ENCODE measurements at regions not wholly inside any gene's neighbourhood (a gene's known extent, or its start where the extent isn't known, plus 50 kb on each side); places are given as distances from the start of the nearest gene placed in this dataset.

DNA sequence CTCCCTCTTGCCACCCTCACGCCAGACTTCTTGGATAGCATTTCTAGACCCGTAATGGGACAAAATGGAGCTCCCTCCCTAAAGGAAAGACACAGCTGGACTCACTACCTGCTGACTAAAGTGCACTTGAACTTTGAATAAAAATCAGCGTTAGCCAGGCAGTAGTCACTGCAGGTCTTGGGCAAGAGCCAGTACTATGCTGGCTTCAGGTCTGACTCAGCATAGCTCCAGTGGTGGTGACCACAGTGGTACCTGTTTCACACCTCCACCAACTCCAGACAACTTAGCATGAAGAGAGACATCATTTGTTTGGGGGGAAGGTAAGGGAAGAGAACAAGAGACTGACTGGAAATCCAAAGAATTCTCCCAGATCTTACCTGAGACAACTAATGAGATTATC is 906.8 kb downstream of the GRIK2 start:
- no peaks in the 10 kb centered on the region for H3K4me1 Mint-ChIP-seq (ENCODE audit: unreplicated experiment)
- no peaks in the 10 kb centered on the region for H3K36me3 Mint-ChIP-seq
- no peaks in the 10 kb centered on the region for H3K9me3 Mint-ChIP-seq
- H3K4me3 Mint-ChIP-seq = no peak overlapping the region
- no peaks in the 10 kb centered on the region for H3K27me3 Mint-ChIP-seq
- H3K27ac Mint-ChIP-seq = no peak overlapping the region
- TF ChIP-seq CTCF (conservative IDR thresholded peaks at IDR 0.05) = no peak
- no peak for DNase-seq (ENCODE audit: extremely low spot score, unreplicated experiment)

DNA sequence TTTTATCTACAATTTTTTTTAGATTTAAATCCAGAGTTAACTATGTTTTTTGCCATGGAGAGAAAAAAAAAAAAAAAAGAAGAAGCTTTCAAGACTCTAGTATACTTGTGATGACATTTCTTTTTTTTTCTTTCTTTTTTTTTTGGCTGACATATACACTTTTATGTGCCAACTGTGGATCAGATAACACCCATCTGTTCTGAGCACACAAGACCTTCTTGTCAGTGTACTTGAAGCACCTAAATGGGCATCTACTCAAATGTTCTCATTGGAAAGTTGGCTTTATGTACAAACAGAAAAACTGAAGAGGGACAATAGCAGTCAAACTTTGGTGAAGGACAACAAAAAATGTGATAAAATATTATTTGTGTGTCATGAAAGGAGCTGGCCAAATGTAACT is 904.5 kb downstream of the GRIK2 start:
- Mint-ChIP-seq H3K9me3 (no peaks in the 10 kb centered on the region), H3K4me3 (no peak overlapping the region), H3K4me1 (ENCODE audit: unreplicated experiment) (no peaks in the 10 kb centered on the region), H3K27me3 (no peaks in the 10 kb centered on the region), H3K36me3 (no peaks in the 10 kb centered on the region), H3K27ac (no peak overlapping the region)
- no peak for DNase-seq (ENCODE audit: extremely low spot score, unreplicated experiment)
- no peak for TF ChIP-seq CTCF (conservative IDR thresholded peaks at IDR 0.05)

Data from type B pancreatic cell (in vitro differentiated cells).